CD4-positive, alpha-beta T cell (primary cell): ENCODE measurements at regions not wholly inside any gene's neighbourhood (a gene's known extent, or its start where the extent isn't known, plus 50 kb on each side); places are given as distances from the start of the nearest gene placed in this dataset.

ENCODE experiments used
- ATAC-seq: fragments of 200-7000 bp; cut with Tn5 transposase; one replicate; pipeline ENCODE4 v1.10.0; 2022; ENCODE audit warnings: mild to moderate bottlenecking; ENCODE audit not compliant: poor library complexity
- CTCF ChIA-PET: fragments of 350-600 bp; sonication (Branson Sonifier 250); formaldehyde crosslinking; loops from one replicate; lab custom pipeline; 2021; ENCODE audit warnings: antibody characterized with exemption, inconsistent platforms; lab: Charles Lee
- POLR2A ChIA-PET: fragments of 350-600 bp; sonication (Branson Sonifier 250); formaldehyde crosslinking; loops from one replicate; lab custom pipeline; 2021; ENCODE audit warnings: antibody characterized with exemption, inconsistent platforms; lab: Charles Lee
- DNase-seq, 14 experiments: peaks; one replicate each; pipeline ENCODE4 v3.0.0-alpha.2; 2013 to 2020; ENCODE audit warnings: mixed read lengths in 2 of 14
- H3K27ac ChIP-seq, 2 donors: one replicate each; pipeline versions ENCODE4 v1.5.1 to v1.7.0; 2013; ENCODE audit warnings: low read length in 2 of 2, low read depth in 1 of 2, mild to moderate bottlenecking in 1 of 2
- H3K27me3 ChIP-seq, 2 experiments: 1 replicate in 1 of 2; 2 replicates in 1 of 2; pipeline versions ENCODE4 v1.6.1 to v1.7.0; 2013; ENCODE audit warnings: low read length in 2 of 2, control low read depth in 1 of 2, mild to moderate bottlenecking in 1 of 2, moderate library complexity in 1 of 2; ENCODE audit not compliant: insufficient read depth in 2 of 2, control insufficient read depth in 1 of 2
- H3K36me3 ChIP-seq: one replicate; pipeline ENCODE4 v1.6.1; 2013; ENCODE audit warnings: low read length, control low read depth; ENCODE audit not compliant: insufficient read depth
- H3K4me1 ChIP-seq: one replicate; pipeline ENCODE4 v1.6.1; 2013; ENCODE audit warnings: low read length, control low read depth; ENCODE audit not compliant: insufficient read depth
- H3K4me3 ChIP-seq: one replicate; pipeline ENCODE4 v1.5.1; 2013; ENCODE audit warnings: mild to moderate bottlenecking, low read length, moderate library complexity
- H3K9me3 ChIP-seq, 2 experiments: 1 replicate in 1 of 2; 2 replicates in 1 of 2; pipeline versions ENCODE4 v1.6.1 to v1.7.0; 2013; ENCODE audit warnings: low read length in 2 of 2, mild to moderate bottlenecking in 2 of 2, control low read depth in 1 of 2, moderate library complexity in 1 of 2; ENCODE audit not compliant: control insufficient read depth in 1 of 2, insufficient read depth in 1 of 2
- H3K27ac Mint-ChIP-seq: one replicate; pipeline ENCODE4 v1.8.0; 2020; ENCODE audit warnings: mixed read lengths
- H3K27me3 Mint-ChIP-seq: one replicate; pipeline ENCODE4 v1.8.0; 2021; ENCODE audit warnings: mixed read lengths
- H3K36me3 Mint-ChIP-seq: one replicate; pipeline ENCODE4 v1.8.0; 2021; ENCODE audit warnings: low read depth, mixed read lengths
- H3K4me1 Mint-ChIP-seq: one replicate; pipeline ENCODE4 v1.8.0; 2021; ENCODE audit warnings: low read depth, mixed read lengths
- H3K4me3 Mint-ChIP-seq: one replicate; pipeline ENCODE4 v1.8.0; 2020; ENCODE audit warnings: mild to moderate bottlenecking, mixed read lengths
- H3K9me3 Mint-ChIP-seq: one replicate; pipeline ENCODE4 v1.8.0; 2020; ENCODE audit warnings: mixed read lengths
- CTCF ChIP-seq: fragments of 200-600 bp; IDR thresholded peaks from one replicate; pipeline ENCODE4 v1.8.0; 2022; ENCODE audit warnings: antibody characterized with exemption, mild to moderate bottlenecking
- intact Hi-C, 2 experiments: fragments of 100-400 bp; cut with DNase I in 1 of 2; cut with micrococcal nuclease in 1 of 2; formaldehyde crosslinking; loops; one replicate each; pipeline versions ENCODE4 v1.15.1 to v1.9.0; 2023 to 2025; cut with DNase I, micrococcal nuclease

DNA sequence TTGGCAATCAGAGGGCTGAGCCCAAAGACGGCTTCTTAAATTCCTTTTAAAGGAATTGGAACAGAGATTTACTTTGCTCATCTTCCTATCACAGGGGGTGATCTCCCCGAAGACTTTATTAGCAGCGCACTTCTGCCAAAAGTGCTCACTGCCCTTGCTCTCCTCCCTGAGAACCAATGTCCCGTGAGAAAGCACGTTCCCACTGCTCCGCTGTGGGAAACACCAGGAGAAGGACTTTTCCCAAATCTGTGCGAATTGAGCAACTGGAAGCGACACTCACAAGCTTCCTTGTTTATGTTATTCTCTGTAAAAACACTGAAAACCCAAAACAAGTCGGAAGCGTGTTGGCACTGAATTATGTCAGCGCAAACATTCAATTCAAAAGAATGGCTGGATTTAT, 670.8 kb upstream of the NR2F2 start:
- H3K9me3 Mint-ChIP-seq: no peaks in the 10 kb centered on the region
- no peak overlapping the region for H3K27ac ChIP-seq
- no peak overlapping the region for H3K4me3 ChIP-seq
- no peaks in the 10 kb centered on the region for H3K36me3 Mint-ChIP-seq
- ATAC-seq (no peak), DNase-seq (no peak)
- intact Hi-C loops: no loop called here
- H3K27ac Mint-ChIP-seq: no peak overlapping the region
- TF ChIP-seq CTCF: no peak
- no peaks in the 10 kb centered on the region for H3K27me3 Mint-ChIP-seq
- POLR2A ChIA-PET: no interaction called here
- no peaks in the 10 kb centered on the region for H3K4me1 Mint-ChIP-seq
- H3K9me3 ChIP-seq: no peaks in the 10 kb centered on the region
- no peaks in the 10 kb centered on the region for H3K27me3 ChIP-seq
- CTCF ChIA-PET: no interaction called here
- H3K4me3 Mint-ChIP-seq: no peak overlapping the region
- H3K36me3 ChIP-seq: no peaks in the 10 kb centered on the region
- no peaks in the 10 kb centered on the region for H3K4me1 ChIP-seq

GRCh38 chr15:95662638-95663037, 667.9 kb upstream of the NR2F2 start:
- intact Hi-C loops: no loop called here
- no peak for ATAC-seq
- ChIA-PET CTCF (no interaction called here), POLR2A (no interaction called here)
- Histone ChIP-seq H3K4me3 (no peak overlapping the region), H3K27me3 (no peaks in the 10 kb centered on the region), H3K36me3 (no peaks in the 10 kb centered on the region), H3K9me3 (no peaks in the 10 kb centered on the region), H3K4me1 (no peaks in the 10 kb centered on the region), H3K27ac (no peak overlapping the region)
- Mint-ChIP-seq H3K4me3 (no peak overlapping the region), H3K9me3 (no peaks in the 10 kb centered on the region), H3K27ac (no peak overlapping the region), H3K4me1 (no peaks in the 10 kb centered on the region), H3K36me3 (no peaks in the 10 kb centered on the region), H3K27me3 (no peaks in the 10 kb centered on the region)
- no peak for DNase-seq
- TF ChIP-seq CTCF: no peak

- POLR2A ChIA-PET: no interaction called here
- no peaks in the 10 kb centered on the region for H3K36me3 Mint-ChIP-seq
- H3K4me3 Mint-ChIP-seq: no peak overlapping the region
- intact Hi-C loops: no loop called here
- no peak overlapping the region for H3K27ac ChIP-seq
- no peak for DNase-seq
- no peaks in the 10 kb centered on the region for H3K27me3 ChIP-seq
- no peaks in the 10 kb centered on the region for H3K36me3 ChIP-seq
- H3K27ac Mint-ChIP-seq: no peak overlapping the region
- no peaks in the 10 kb centered on the region for H3K4me1 Mint-ChIP-seq
- H3K9me3 ChIP-seq: no peaks in the 10 kb centered on the region
- no peak for TF ChIP-seq CTCF
- no peak for ATAC-seq
- H3K9me3 Mint-ChIP-seq: no peaks in the 10 kb centered on the region
- CTCF ChIA-PET: interaction anchor here (0.8 kb wide), 1 partner anchor 29 kb away, joined by 3 read pairs; no protein-coding TSS in a partner anchor
- H3K4me3 ChIP-seq: no peak overlapping the region
- peaks cover 5% of the 10 kb centered on the region for H3K27me3 Mint-ChIP-seq
- no peaks in the 10 kb centered on the region for H3K4me1 ChIP-seq
Observed at GRCh38 chr15:95663156-95664100, 667.1 kb upstream of the NR2F2 start.
